Activated T-helper 17 cell treated with anti-CD3 and anti-CD28 coated beads, Interleukin-2, amount 50 U/mL, for 72 hours (primary cell): ENCODE measurements at regions not wholly inside any gene's neighbourhood (a gene's known extent, or its start where the extent isn't known, plus 50 kb on each side); places are given as distances from the start of the nearest gene placed in this dataset.
"Not testable (repeated sequence)": the region's sequence is repeated elsewhere in the genome, so short reads cannot be mapped to it uniquely, and the experiment has no call there.

ENCODE experiments used
- ATAC-seq: fragments of 150-1000 bp; cut with Tn5 transposase; replicated peaks from 2 replicates; pipeline ENCODE4 v1.10.0; 2021; ENCODE audit warnings: mild to moderate bottlenecking, moderate library complexity
- H3K27ac Mint-ChIP-seq: one replicate; pipeline ENCODE4 v1.8.0; 2022; ENCODE audit warnings: mixed read lengths
- H3K27me3 Mint-ChIP-seq: one replicate; pipeline ENCODE4 v1.8.0; 2022; ENCODE audit warnings: mixed read lengths
- H3K36me3 Mint-ChIP-seq: one replicate; pipeline ENCODE4 v1.8.0; 2022; ENCODE audit warnings: low read depth, mild to moderate bottlenecking, mixed read lengths
- H3K4me1 Mint-ChIP-seq: one replicate; pipeline ENCODE4 v1.8.0; 2022; ENCODE audit warnings: mixed read lengths
- H3K4me3 Mint-ChIP-seq: one replicate; pipeline ENCODE4 v1.8.0; 2022; ENCODE audit warnings: mild to moderate bottlenecking, mixed read lengths
- H3K9me3 Mint-ChIP-seq: one replicate; pipeline ENCODE4 v1.8.0; 2022; ENCODE audit warnings: mixed read lengths

GRCh38 chr9:33676746-33677505 is 118.4 kb upstream of the PRSS3 start:
- Mint-ChIP-seq H3K4me3 (peak overlapping the region; percentile 91), H3K36me3 (no peaks in the 10 kb centered on the region), H3K27me3 (peaks cover 54% of the 10 kb centered on the region), H3K27ac (peak overlapping the region; percentile 85), H3K4me1 (peaks cover 11% of the 10 kb centered on the region), H3K9me3 (no peaks in the 10 kb centered on the region)
- peak; percentile 74 for ATAC-seq

- H3K36me3 Mint-ChIP-seq: no peaks in the 10 kb centered on the region
- no peak for ATAC-seq
- no peaks in the 10 kb centered on the region for H3K9me3 Mint-ChIP-seq
- H3K27me3 Mint-ChIP-seq: peaks cover 59% of the 10 kb centered on the region
- H3K27ac Mint-ChIP-seq: peak overlapping the region; percentile 85
- H3K4me3 Mint-ChIP-seq: peak overlapping the region; percentile 91
- peaks cover 11% of the 10 kb centered on the region for H3K4me1 Mint-ChIP-seq
Observed at GRCh38 chr9:33677506-33677809, 117.9 kb upstream of the PRSS3 start.

GRCh38 chr9:33677961-33678360 is 117.4 kb upstream of the PRSS3 start:
- Mint-ChIP-seq H3K27ac (no peak overlapping the region), H3K36me3 (no peaks in the 10 kb centered on the region), H3K4me1 (peaks cover 11% of the 10 kb centered on the region), H3K4me3 (no peak overlapping the region), H3K9me3 (no peaks in the 10 kb centered on the region), H3K27me3 (peaks cover 60% of the 10 kb centered on the region)
- no peak for ATAC-seq

- no peaks in the 10 kb centered on the region for H3K36me3 Mint-ChIP-seq
- no peak for ATAC-seq
- H3K27ac Mint-ChIP-seq: no peak overlapping the region
- no peaks in the 10 kb centered on the region for H3K4me1 Mint-ChIP-seq
- H3K9me3 Mint-ChIP-seq: no peaks in the 10 kb centered on the region
- peaks cover 55% of the 10 kb centered on the region for H3K27me3 Mint-ChIP-seq
- no peak overlapping the region for H3K4me3 Mint-ChIP-seq
Observed at GRCh38 chr9:33682551-33682950, 112.8 kb upstream of the PRSS3 start.

GRCh38 chr9:33684831-33685230 is 110.5 kb upstream of the PRSS3 start:
- Mint-ChIP-seq H3K4me3 (no peak overlapping the region), H3K36me3 (no peaks in the 10 kb centered on the region), H3K27me3 (peaks cover 47% of the 10 kb centered on the region), H3K4me1 (no peaks in the 10 kb centered on the region), H3K9me3 (no peaks in the 10 kb centered on the region), H3K27ac (no peak overlapping the region)
- ATAC-seq: no peak

GRCh38 chr9:33686942-33687341 is 108.4 kb upstream of the PRSS3 start:
- Mint-ChIP-seq H3K36me3 (no peaks in the 10 kb centered on the region), H3K27ac (no peak overlapping the region), H3K4me3 (no peak overlapping the region), H3K4me1 (no peaks in the 10 kb centered on the region), H3K27me3 (peaks cover 35% of the 10 kb centered on the region), H3K9me3 (no peaks in the 10 kb centered on the region)
- ATAC-seq: no peak

- ATAC-seq: no peak
- no peak overlapping the region for H3K4me3 Mint-ChIP-seq
- no peaks in the 10 kb centered on the region for H3K36me3 Mint-ChIP-seq
- H3K27me3 Mint-ChIP-seq: peaks cover 34% of the 10 kb centered on the region
- no peaks in the 10 kb centered on the region for H3K4me1 Mint-ChIP-seq
- H3K9me3 Mint-ChIP-seq: no peaks in the 10 kb centered on the region
- H3K27ac Mint-ChIP-seq: no peak overlapping the region
Observed at GRCh38 chr9:33687779-33688178, 107.6 kb upstream of the PRSS3 start.

- Mint-ChIP-seq H3K27me3 (peaks cover 33% of the 10 kb centered on the region), H3K9me3 (no peaks in the 10 kb centered on the region), H3K4me1 (no peaks in the 10 kb centered on the region), H3K36me3 (no peaks in the 10 kb centered on the region), H3K4me3 (no peak overlapping the region), H3K27ac (no peak overlapping the region)
- ATAC-seq: no peak
Observed at GRCh38 chr9:33690143-33690933, 105.0 kb upstream of the PRSS3 start.

GRCh38 chr9:33695299-33695698 is 100.1 kb upstream of the PRSS3 start:
- no peaks in the 10 kb centered on the region for H3K36me3 Mint-ChIP-seq
- no peaks in the 10 kb centered on the region for H3K4me1 Mint-ChIP-seq
- H3K9me3 Mint-ChIP-seq: no peaks in the 10 kb centered on the region
- peaks cover 31% of the 10 kb centered on the region for H3K27me3 Mint-ChIP-seq
- H3K27ac Mint-ChIP-seq: no peak overlapping the region
- no peak for ATAC-seq
- no peak overlapping the region for H3K4me3 Mint-ChIP-seq

- Mint-ChIP-seq H3K27me3 (peaks cover 31% of the 10 kb centered on the region), H3K4me1 (peaks cover 3% of the 10 kb centered on the region), H3K9me3 (no peaks in the 10 kb centered on the region), H3K4me3 (no peak overlapping the region), H3K27ac (no peak overlapping the region), H3K36me3 (no peaks in the 10 kb centered on the region)
- ATAC-seq: no peak
Observed at GRCh38 chr9:33695856-33696255, 99.5 kb upstream of the PRSS3 start.

- no peaks in the 10 kb centered on the region for H3K36me3 Mint-ChIP-seq
- no peak overlapping the region for H3K27ac Mint-ChIP-seq
- peaks cover 31% of the 10 kb centered on the region for H3K27me3 Mint-ChIP-seq
- H3K4me1 Mint-ChIP-seq: peaks cover 8% of the 10 kb centered on the region
- H3K4me3 Mint-ChIP-seq: no peak overlapping the region
- H3K9me3 Mint-ChIP-seq: no peaks in the 10 kb centered on the region
- no peak for ATAC-seq
Observed at GRCh38 chr9:33697171-33697570, 98.2 kb upstream of the PRSS3 start.

GRCh38 chr9:33698267-33698666 is 97.1 kb upstream of the PRSS3 start:
- no peaks in the 10 kb centered on the region for H3K36me3 Mint-ChIP-seq
- peaks cover 8% of the 10 kb centered on the region for H3K4me1 Mint-ChIP-seq
- H3K9me3 Mint-ChIP-seq: no peaks in the 10 kb centered on the region
- H3K27ac Mint-ChIP-seq: no peak overlapping the region
- ATAC-seq: no peak
- H3K27me3 Mint-ChIP-seq: peaks cover 23% of the 10 kb centered on the region
- H3K4me3 Mint-ChIP-seq: no peak overlapping the region

GRCh38 chr9:33700940-33701339 is 94.4 kb upstream of the PRSS3 start:
- peak overlapping the region; percentile 69 for H3K27ac Mint-ChIP-seq
- H3K27me3 Mint-ChIP-seq, H3K4me1 Mint-ChIP-seq, H3K4me3 Mint-ChIP-seq, H3K9me3 Mint-ChIP-seq, H3K36me3 Mint-ChIP-seq: not testable (repeated sequence)
- peak; percentile 71 for ATAC-seq

- H3K27ac Mint-ChIP-seq: no peak overlapping the region
- H3K27me3 Mint-ChIP-seq: peaks cover 13% of the 10 kb centered on the region
- no peak for ATAC-seq
- H3K4me1 Mint-ChIP-seq: peaks cover 8% of the 10 kb centered on the region
- no peaks in the 10 kb centered on the region for H3K9me3 Mint-ChIP-seq
- no peaks in the 10 kb centered on the region for H3K36me3 Mint-ChIP-seq
- no peak overlapping the region for H3K4me3 Mint-ChIP-seq
Observed at GRCh38 chr9:33703430-33704102, 91.8 kb upstream of the PRSS3 start.

- not testable (repeated sequence) for H3K9me3 Mint-ChIP-seq, H3K4me1 Mint-ChIP-seq, H3K36me3 Mint-ChIP-seq, H3K4me3 Mint-ChIP-seq, H3K27ac Mint-ChIP-seq, ATAC-seq
- H3K27me3 Mint-ChIP-seq: peaks cover 18% of the 10 kb centered on the region
Observed at GRCh38 chr9:33705440-33705839, 89.9 kb upstream of the PRSS3 start.
